IPS-20b (cell line): ENCODE measurements at regions not wholly inside any gene's neighbourhood (a gene's known extent, or its start where the extent isn't known, plus 50 kb on each side); places are given as distances from the start of the nearest gene placed in this dataset.
"Not testable (repeated sequence)": the region's sequence is repeated elsewhere in the genome, so short reads cannot be mapped to it uniquely, and the experiment has no call there.

Experiments
- H3K27ac ChIP-seq: one replicate; pipeline ENCODE4 v1.5.1; 2013; ENCODE audit warnings: low read length
- H3K27me3 ChIP-seq: 2 replicates; pipeline ENCODE4 v1.6.1; 2013; ENCODE audit warnings: mild to moderate bottlenecking, low read length, inconsistent platforms; ENCODE audit not compliant: insufficient read depth
- H3K36me3 ChIP-seq: 2 replicates; pipeline ENCODE4 v1.6.1; 2013; ENCODE audit warnings: low read depth, mild to moderate bottlenecking, inconsistent platforms, low read length, moderate library complexity; ENCODE audit not compliant: insufficient read depth
- H3K4me1 ChIP-seq: 2 replicates; pipeline ENCODE4 v1.6.1; 2013; ENCODE audit warnings: mild to moderate bottlenecking, control low read depth, inconsistent platforms, low read length, moderate library complexity; ENCODE audit not compliant: insufficient read depth
- H3K4me3 ChIP-seq: 2 replicates; pipeline ENCODE4 v1.5.1; 2013; ENCODE audit warnings: mild to moderate bottlenecking, low read length, inconsistent platforms
- H3K9ac ChIP-seq: 2 replicates; pipeline ENCODE4 v1.6.1; 2013; ENCODE audit warnings: low read depth, mild to moderate bottlenecking, inconsistent platforms, low read length, moderate library complexity
- H3K9me3 ChIP-seq: 2 replicates; pipeline ENCODE4 v1.6.1; 2013; ENCODE audit warnings: mild to moderate bottlenecking, low read depth, low read length, inconsistent platforms; ENCODE audit not compliant: insufficient read depth

- H3K9ac ChIP-seq, result no peak overlapping the region
- no peak overlapping the region for H3K4me3 ChIP-seq
- H3K27ac ChIP-seq, result no peak overlapping the region
- no peaks in the 10 kb centered on the region for H3K27me3 ChIP-seq
- H3K4me1 ChIP-seq, result no peaks in the 10 kb centered on the region
- no peaks in the 10 kb centered on the region for H3K36me3 ChIP-seq
- H3K9me3 ChIP-seq, result no peaks in the 10 kb centered on the region
Observed at GRCh38 chr5:68112658-68113057, 102.9 kb upstream of the PIK3R1 start.

GRCh38 chr5:68110894-68111293, 104.7 kb upstream of the PIK3R1 start:
- H3K4me3 ChIP-seq, result no peak overlapping the region
- H3K27me3 ChIP-seq, result no peaks in the 10 kb centered on the region
- H3K27ac ChIP-seq, result no peak overlapping the region
- H3K9me3 ChIP-seq, result no peaks in the 10 kb centered on the region
- no peaks in the 10 kb centered on the region for H3K4me1 ChIP-seq
- H3K9ac ChIP-seq, result no peak overlapping the region
- H3K36me3 ChIP-seq, result no peaks in the 10 kb centered on the region

GRCh38 chr5:68110264-68110663, 105.3 kb upstream of the PIK3R1 start:
- Histone ChIP-seq H3K4me1 (no peaks in the 10 kb centered on the region), H3K9ac (no peak overlapping the region), H3K27ac (no peak overlapping the region), H3K4me3 (no peak overlapping the region), H3K9me3 (no peaks in the 10 kb centered on the region), H3K36me3 (no peaks in the 10 kb centered on the region), H3K27me3 (no peaks in the 10 kb centered on the region)

- not testable (repeated sequence) for H3K36me3 ChIP-seq, H3K4me3 ChIP-seq, H3K9ac ChIP-seq, H3K4me1 ChIP-seq, H3K27me3 ChIP-seq, H3K27ac ChIP-seq, H3K9me3 ChIP-seq
Observed at GRCh38 chr5:68104217-68104616, 111.3 kb upstream of the PIK3R1 start.

DNA sequence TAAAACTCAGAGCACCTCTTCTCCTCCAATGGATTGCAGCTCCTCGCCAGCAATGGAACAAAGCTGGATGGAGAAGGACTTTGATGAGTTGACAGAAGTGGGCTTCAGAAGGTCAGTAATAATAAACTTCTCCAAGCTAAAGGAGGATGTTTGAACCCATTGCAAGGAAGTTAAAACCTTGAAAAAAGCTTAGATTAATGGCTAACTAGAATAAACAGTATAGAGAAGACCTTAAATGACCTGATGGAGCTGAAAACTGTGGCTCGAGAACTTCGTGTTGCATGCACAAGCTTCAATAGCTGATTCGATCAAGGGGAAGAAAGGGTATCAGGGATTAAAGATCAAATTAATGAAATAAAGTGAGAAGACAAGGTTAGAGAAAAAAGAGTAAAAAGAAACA, 112.3 kb upstream of the PIK3R1 start:
- H3K9ac ChIP-seq, H3K4me3 ChIP-seq, H3K9me3 ChIP-seq: not testable (repeated sequence)

DNA sequence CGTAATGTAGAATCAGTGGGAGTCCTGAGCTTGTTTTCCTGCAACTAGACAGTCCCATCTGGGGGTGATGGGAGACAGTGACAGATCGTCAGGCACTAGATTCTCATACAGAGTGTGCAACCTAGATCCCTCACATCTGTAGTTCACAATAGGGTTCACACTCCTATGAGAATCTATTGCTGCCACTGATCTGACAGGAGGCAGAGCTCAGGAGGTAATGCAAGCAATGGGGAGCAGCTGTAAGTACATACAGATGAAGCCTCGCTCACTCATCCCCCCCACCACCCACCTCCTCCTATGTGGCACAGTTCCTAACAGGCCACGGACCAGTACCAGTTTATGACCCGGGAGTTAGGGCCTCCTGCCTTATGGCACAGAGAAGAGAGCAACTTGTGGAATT, 116.2 kb upstream of the PIK3R1 start:
- Histone ChIP-seq H3K4me1 (no peaks in the 10 kb centered on the region), H3K36me3 (no peaks in the 10 kb centered on the region), H3K27ac (no peak overlapping the region), H3K9me3 (no peaks in the 10 kb centered on the region), H3K4me3 (no peak overlapping the region), H3K9ac (no peak overlapping the region), H3K27me3 (no peaks in the 10 kb centered on the region)

More for the DNA sequence above, 112.3 kb upstream of the PIK3R1 start:
- H3K27ac ChIP-seq, H3K4me1 ChIP-seq, H3K27me3 ChIP-seq, H3K36me3 ChIP-seq: not testable (repeated sequence)

- no peaks in the 10 kb centered on the region for H3K27me3 ChIP-seq
- no peaks in the 10 kb centered on the region for H3K36me3 ChIP-seq
- no peaks in the 10 kb centered on the region for H3K9me3 ChIP-seq
- H3K4me3 ChIP-seq, result no peak overlapping the region
- no peak overlapping the region for H3K27ac ChIP-seq
- H3K9ac ChIP-seq, result no peak overlapping the region
- H3K4me1 ChIP-seq, result no peaks in the 10 kb centered on the region
Observed at GRCh38 chr5:68093455-68094159, 121.9 kb upstream of the PIK3R1 start.

GRCh38 chr5:68088302-68088701, 127.3 kb upstream of the PIK3R1 start:
- Histone ChIP-seq H3K27ac (no peak overlapping the region), H3K27me3 (no peaks in the 10 kb centered on the region), H3K4me1 (no peaks in the 10 kb centered on the region), H3K9ac (no peak overlapping the region), H3K36me3 (no peaks in the 10 kb centered on the region), H3K9me3 (no peaks in the 10 kb centered on the region), H3K4me3 (no peak overlapping the region)

DNA sequence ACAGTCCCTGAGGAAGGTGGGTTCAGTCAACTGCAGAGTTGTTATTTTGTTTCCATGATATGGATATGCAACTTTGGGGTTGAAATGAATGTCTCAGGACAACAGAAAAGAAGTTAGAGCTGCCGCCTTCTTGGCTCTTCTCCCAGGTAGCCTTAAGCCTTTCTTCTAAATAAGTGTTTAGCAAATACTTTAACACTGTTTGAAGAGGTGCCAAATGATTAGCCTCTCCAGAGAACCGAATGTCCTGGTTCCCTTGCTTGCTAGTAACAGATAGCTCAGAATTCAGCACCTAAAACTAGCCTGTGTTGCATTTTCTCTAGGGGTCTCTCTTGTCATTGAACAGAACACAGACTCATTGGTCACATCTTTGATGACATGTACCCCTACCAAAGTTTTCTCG, 127.7 kb upstream of the PIK3R1 start:
- H3K4me3 ChIP-seq, result no peak overlapping the region
- no peaks in the 10 kb centered on the region for H3K9me3 ChIP-seq
- H3K9ac ChIP-seq, result no peak overlapping the region
- H3K4me1 ChIP-seq, result no peaks in the 10 kb centered on the region
- no peaks in the 10 kb centered on the region for H3K27me3 ChIP-seq
- H3K36me3 ChIP-seq, result no peaks in the 10 kb centered on the region
- no peak overlapping the region for H3K27ac ChIP-seq

DNA sequence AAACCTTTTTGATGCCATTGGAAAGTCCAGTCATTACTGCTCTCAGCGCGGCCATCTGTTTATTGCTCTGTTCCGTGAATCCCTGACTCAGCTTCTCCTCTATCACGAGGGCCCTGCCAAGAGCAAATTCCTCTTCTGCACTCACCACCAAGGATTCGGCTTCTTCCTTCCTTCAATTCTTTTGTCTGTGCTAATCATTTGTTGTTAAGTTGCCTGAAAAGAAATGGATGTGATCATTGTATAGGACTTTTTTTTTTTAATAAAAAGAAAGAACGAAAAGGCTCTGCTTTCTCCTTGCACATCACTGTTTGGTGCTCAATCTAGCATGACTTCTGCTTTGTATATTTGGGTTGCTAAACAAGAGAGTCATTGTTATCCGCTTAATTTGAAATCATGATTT, 128.7 kb upstream of the PIK3R1 start:
- no peak overlapping the region for H3K4me3 ChIP-seq
- H3K27ac ChIP-seq, result no peak overlapping the region
- no peaks in the 10 kb centered on the region for H3K9me3 ChIP-seq
- H3K27me3 ChIP-seq, result no peaks in the 10 kb centered on the region
- H3K9ac ChIP-seq, result no peak overlapping the region
- no peaks in the 10 kb centered on the region for H3K36me3 ChIP-seq
- H3K4me1 ChIP-seq, result no peaks in the 10 kb centered on the region

GRCh38 chr5:68086439-68086838, 129.1 kb upstream of the PIK3R1 start:
- Histone ChIP-seq H3K36me3 (no peaks in the 10 kb centered on the region), H3K9me3 (no peaks in the 10 kb centered on the region), H3K9ac (no peak overlapping the region), H3K4me1 (no peaks in the 10 kb centered on the region), H3K27ac (no peak overlapping the region), H3K4me3 (no peak overlapping the region), H3K27me3 (no peaks in the 10 kb centered on the region)

DNA sequence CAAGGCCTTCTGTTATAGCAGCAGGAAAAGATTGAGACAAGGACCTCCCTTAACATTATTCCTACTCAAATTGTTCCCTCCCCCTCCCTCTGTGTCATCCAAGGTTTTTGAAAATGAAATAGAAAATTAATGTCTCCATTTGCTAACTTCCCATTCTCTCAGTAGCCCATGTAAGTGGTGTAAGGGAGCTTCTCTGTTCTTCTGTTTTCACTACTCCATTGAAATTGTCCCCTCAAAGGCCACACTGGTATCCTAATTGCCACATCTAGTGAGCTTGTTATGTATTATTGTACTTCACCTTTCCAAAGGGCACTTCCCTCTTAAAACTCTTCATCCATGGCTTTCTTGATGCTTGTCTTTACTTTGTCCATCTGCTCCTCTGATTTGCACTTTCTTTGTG, 131.2 kb upstream of the PIK3R1 start:
- no peak overlapping the region for H3K4me3 ChIP-seq
- no peak overlapping the region for H3K27ac ChIP-seq
- H3K36me3 ChIP-seq, result no peaks in the 10 kb centered on the region
- no peaks in the 10 kb centered on the region for H3K4me1 ChIP-seq
- no peaks in the 10 kb centered on the region for H3K9me3 ChIP-seq
- H3K27me3 ChIP-seq, result no peaks in the 10 kb centered on the region
- H3K9ac ChIP-seq, result no peak overlapping the region
